ENCODE measurements at regions not wholly inside any gene's neighbourhood (a gene's known extent, or its start where the extent isn't known, plus 50 kb on each side); places are given as distances from the start of the nearest gene placed in this dataset.
"Not testable (repeated sequence)": the region's sequence is repeated elsewhere in the genome, so short reads cannot be mapped to it uniquely, and the experiment has no call there.

GRCh38 chr11:129637473-129637872 is 178.2 kb upstream of the TMEM45B start:
- DNase-seq (ENCODE audit: low read depth) = peak; percentile 70

- DNase-seq (ENCODE audit: low read depth) = no peak
Measured at GRCh38 chr11:129637983-129638776, 177.5 kb upstream of the TMEM45B start.

GRCh38 chr11:129639300-129639699 is 176.3 kb upstream of the TMEM45B start:
- peak; percentile 95 for DNase-seq (ENCODE audit: low read depth)

- DNase-seq (ENCODE audit: low read depth) = no peak
Measured at GRCh38 chr11:129640671-129641070, 175.0 kb upstream of the TMEM45B start.

- peak; percentile 94 for DNase-seq (ENCODE audit: low read depth)
Measured at GRCh38 chr11:129643031-129643721, 172.5 kb upstream of the TMEM45B start.

GRCh38 chr11:129644326-129644725 is 171.3 kb upstream of the TMEM45B start:
- peak; percentile 59 for DNase-seq (ENCODE audit: low read depth)

- no peak for DNase-seq (ENCODE audit: low read depth)
Measured at GRCh38 chr11:129645943-129646342, 169.7 kb upstream of the TMEM45B start.

GRCh38 chr11:129650044-129650443 is 165.6 kb upstream of the TMEM45B start:
- not testable (repeated sequence) for DNase-seq (ENCODE audit: low read depth)

- DNase-seq (ENCODE audit: low read depth) = no peak
Measured at GRCh38 chr11:129652835-129653234, 162.8 kb upstream of the TMEM45B start.

GRCh38 chr11:129655247-129655832 is 160.3 kb upstream of the TMEM45B start:
- DNase-seq (ENCODE audit: low read depth) = no peak

GRCh38 chr11:129657866-129658525 is 157.7 kb upstream of the TMEM45B start:
- no peak for DNase-seq (ENCODE audit: low read depth)

GRCh38 chr11:129658526-129658867 is 157.2 kb upstream of the TMEM45B start:
- DNase-seq (ENCODE audit: low read depth) = no peak

- no peak for DNase-seq (ENCODE audit: low read depth)
Measured at GRCh38 chr11:129680907-129681306, 134.7 kb upstream of the TMEM45B start.

- no peak for DNase-seq (ENCODE audit: low read depth)
Measured at GRCh38 chr11:129681344-129682114, 134.1 kb upstream of the TMEM45B start.

- DNase-seq (ENCODE audit: low read depth) = no peak
Measured at GRCh38 chr11:129686269-129686668, 129.4 kb upstream of the TMEM45B start.

- DNase-seq (ENCODE audit: low read depth) = no peak
Measured at GRCh38 chr11:129691142-129691541, 124.5 kb upstream of the TMEM45B start.

- no peak for DNase-seq (ENCODE audit: low read depth)
Measured at GRCh38 chr11:129694538-129694937, 121.1 kb upstream of the TMEM45B start.

GRCh38 chr11:129694966-129695365 is 120.7 kb upstream of the TMEM45B start:
- peak; percentile 58 for DNase-seq (ENCODE audit: low read depth)

GRCh38 chr11:129695571-129696308 is 119.9 kb upstream of the TMEM45B start:
- DNase-seq (ENCODE audit: low read depth) = peak; percentile 30

- no peak for DNase-seq (ENCODE audit: low read depth)
Measured at GRCh38 chr11:129696309-129696989, 119.2 kb upstream of the TMEM45B start.

Measured in RPMI7951 (cell line).